Neural progenitor cell (in vitro differentiated cells): ENCODE measurements at regions not wholly inside any gene's neighbourhood (a gene's known extent, or its start where the extent isn't known, plus 50 kb on each side); places are given as distances from the start of the nearest gene placed in this dataset.
"Not testable (repeated sequence)": the region's sequence is repeated elsewhere in the genome, so short reads cannot be mapped to it uniquely, and the experiment has no call there.

Experiments
- DNase-seq: peaks from one replicate; pipeline ENCODE4 v3.0.0-alpha.2; 2016; ENCODE audit warnings: low spot score
- H2AFZ ChIP-seq: fragments of 200-600 bp; sonication (generic); replicated peaks from 2 replicates; pipeline ENCODE4 v1.6.1; 2016; ENCODE audit warnings: antibody characterized with exemption
- H3F3A ChIP-seq: fragments of 200-600 bp; sonication (generic); 2 replicates; pipeline ENCODE4 v1.6.1; 2016; ENCODE audit warnings: antibody characterized with exemption, low read depth
- H3K27ac ChIP-seq: fragments of 200-600 bp; sonication (generic); 2 replicates; pipeline ENCODE4 v1.5.1; 2016; ENCODE audit warnings: mild to moderate bottlenecking
- H3K27me3 ChIP-seq: fragments of 200-600 bp; sonication (generic); 2 replicates; pipeline ENCODE4 v1.6.1; 2016; ENCODE audit warnings: mild to moderate bottlenecking, moderate library complexity
- H3K36me3 ChIP-seq: fragments of 200-600 bp; sonication (generic); 2 replicates; pipeline ENCODE4 v1.5.1; 2016
- H3K4me1 ChIP-seq: fragments of 200-600 bp; sonication (generic); 2 replicates; pipeline ENCODE4 v1.6.1; 2016; ENCODE audit warnings: mixed run types
- H3K4me2 ChIP-seq: fragments of 200-600 bp; sonication (generic); 2 replicates; pipeline ENCODE4 v1.6.1; 2016
- H3K4me3 ChIP-seq: fragments of 200-600 bp; sonication (generic); 2 replicates; pipeline ENCODE4 v1.5.1; 2016
- H3K79me2 ChIP-seq: fragments of 200-600 bp; sonication (generic); 2 replicates; pipeline ENCODE4 v1.6.1; 2016; ENCODE audit warnings: low read depth
- H3K9ac ChIP-seq: fragments of 200-600 bp; sonication (generic); 2 replicates; pipeline ENCODE4 v1.6.1; 2016
- H3K9me3 ChIP-seq: fragments of 200-600 bp; sonication (generic); 2 replicates; pipeline ENCODE4 v1.5.1; 2016; ENCODE audit warnings: low read depth
- H4K20me1 ChIP-seq: fragments of 200-600 bp; sonication (generic); 2 replicates; pipeline ENCODE4 v1.6.1; 2016; ENCODE audit warnings: low read depth
- H3K27ac Mint-ChIP-seq: 3 replicates; pipeline ENCODE4 v1.8.0; 2021; ENCODE audit warnings: mixed read lengths
- H3K27me3 Mint-ChIP-seq: 2 replicates; pipeline ENCODE4 v1.8.0; 2022; ENCODE audit warnings: low read depth, mild to moderate bottlenecking, inconsistent platforms, moderate library complexity, mixed read lengths; ENCODE audit not compliant: insufficient read depth
- H3K36me3 Mint-ChIP-seq: 3 replicates; pipeline ENCODE4 v1.8.0; 2021; ENCODE audit warnings: mixed read lengths
- H3K4me1 Mint-ChIP-seq: 3 replicates; pipeline ENCODE4 v1.8.0; 2021; ENCODE audit warnings: mixed read lengths
- H3K4me3 Mint-ChIP-seq: 3 replicates; pipeline ENCODE4 v1.8.0; 2021; ENCODE audit warnings: mild to moderate bottlenecking, moderate library complexity, mixed read lengths
- H3K9me3 Mint-ChIP-seq: 3 replicates; pipeline ENCODE4 v1.8.0; 2020; ENCODE audit warnings: mixed read lengths
- EZH2 ChIP-seq: fragments of 200-600 bp; sonication (generic); IDR thresholded peaks from 2 replicates; pipeline ENCODE4 v1.6.1; 2017; ENCODE audit warnings: antibody characterized with exemption, mild to moderate bottlenecking, moderate library complexity
- EZH2phosphoT487 ChIP-seq: fragments of 200-600 bp; sonication (generic); IDR thresholded peaks from 2 replicates; pipeline ENCODE4 v1.6.1; 2017; ENCODE audit warnings: antibody characterized with exemption
- TF ChIP-seq, protein P1 (sequence below): fragments of 200-600 bp; sonication (generic); IDR thresholded peaks from 2 replicates; pipeline ENCODE4 v1.5.1; 2017; ENCODE audit warnings: antibody characterized with exemption, mild to moderate bottlenecking

DNA sequence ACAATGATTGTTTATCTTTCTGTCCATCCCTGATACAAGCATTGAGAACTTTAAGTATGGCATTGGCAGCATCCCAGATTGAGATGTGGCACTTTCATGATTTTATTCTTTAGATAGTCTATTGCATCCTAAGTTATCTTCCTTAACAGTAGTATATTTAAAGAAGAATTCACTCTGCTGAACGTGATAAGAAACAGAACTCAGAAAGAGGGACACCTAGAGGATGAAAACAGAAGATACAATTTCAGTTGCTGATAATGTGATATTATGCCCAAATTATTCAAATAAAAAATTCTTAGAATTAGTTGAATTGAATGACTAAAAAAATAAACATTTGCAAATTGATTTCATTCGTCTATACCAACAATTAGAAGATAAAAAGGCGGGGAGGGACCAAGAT lies 218.1 kb upstream of the DMRTA1 start:
- H3K4me1 ChIP-seq = no peaks in the 10 kb centered on the region
- Mint-ChIP-seq H3K4me3 (no peak overlapping the region), H3K27ac (no peak overlapping the region), H3K36me3 (no peaks in the 10 kb centered on the region), H3K4me1 (no peaks in the 10 kb centered on the region), H3K9me3 (peaks cover 25% of the 10 kb centered on the region), H3K27me3 (no peaks in the 10 kb centered on the region)
- no peak overlapping the region for H2AFZ ChIP-seq
- H3K9ac ChIP-seq = no peak overlapping the region
- no peaks in the 10 kb centered on the region for H3K9me3 ChIP-seq
- no peaks in the 10 kb centered on the region for H3K36me3 ChIP-seq
- TF ChIP-seq EZH2 = no peak
- TF ChIP-seq, protein P1, sequence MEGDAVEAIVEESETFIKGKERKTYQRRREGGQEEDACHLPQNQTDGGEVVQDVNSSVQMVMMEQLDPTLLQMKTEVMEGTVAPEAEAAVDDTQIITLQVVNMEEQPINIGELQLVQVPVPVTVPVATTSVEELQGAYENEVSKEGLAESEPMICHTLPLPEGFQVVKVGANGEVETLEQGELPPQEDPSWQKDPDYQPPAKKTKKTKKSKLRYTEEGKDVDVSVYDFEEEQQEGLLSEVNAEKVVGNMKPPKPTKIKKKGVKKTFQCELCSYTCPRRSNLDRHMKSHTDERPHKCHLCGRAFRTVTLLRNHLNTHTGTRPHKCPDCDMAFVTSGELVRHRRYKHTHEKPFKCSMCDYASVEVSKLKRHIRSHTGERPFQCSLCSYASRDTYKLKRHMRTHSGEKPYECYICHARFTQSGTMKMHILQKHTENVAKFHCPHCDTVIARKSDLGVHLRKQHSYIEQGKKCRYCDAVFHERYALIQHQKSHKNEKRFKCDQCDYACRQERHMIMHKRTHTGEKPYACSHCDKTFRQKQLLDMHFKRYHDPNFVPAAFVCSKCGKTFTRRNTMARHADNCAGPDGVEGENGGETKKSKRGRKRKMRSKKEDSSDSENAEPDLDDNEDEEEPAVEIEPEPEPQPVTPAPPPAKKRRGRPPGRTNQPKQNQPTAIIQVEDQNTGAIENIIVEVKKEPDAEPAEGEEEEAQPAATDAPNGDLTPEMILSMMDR = peak; percentile 32
- no peak overlapping the region for H3K4me2 ChIP-seq
- H3K4me3 ChIP-seq = no peak overlapping the region
- H3K27me3 ChIP-seq = no peaks in the 10 kb centered on the region
- DNase-seq = no peak
- no peak overlapping the region for H3K27ac ChIP-seq
- no peaks in the 10 kb centered on the region for H4K20me1 ChIP-seq
- H3F3A ChIP-seq = no peaks in the 10 kb centered on the region
- no peaks in the 10 kb centered on the region for H3K79me2 ChIP-seq

GRCh38 chr9:22229069-22229468 lies 217.6 kb upstream of the DMRTA1 start:
- no peaks in the 10 kb centered on the region for H3F3A ChIP-seq
- TF ChIP-seq EZH2phosphoT487 = no peak
- TF ChIP-seq, protein P1 = no peak
- TF ChIP-seq EZH2 = no peak
- Mint-ChIP-seq H3K9me3 (peaks cover 26% of the 10 kb centered on the region), H3K27me3 (no peaks in the 10 kb centered on the region), H3K4me3 (no peak overlapping the region), H3K36me3 (no peaks in the 10 kb centered on the region), H3K27ac (no peak overlapping the region), H3K4me1 (no peaks in the 10 kb centered on the region)
- no peaks in the 10 kb centered on the region for H3K9me3 ChIP-seq
- no peaks in the 10 kb centered on the region for H3K4me1 ChIP-seq
- no peaks in the 10 kb centered on the region for H4K20me1 ChIP-seq
- no peaks in the 10 kb centered on the region for H3K79me2 ChIP-seq
- no peaks in the 10 kb centered on the region for H3K36me3 ChIP-seq
- H3K9ac ChIP-seq = no peak overlapping the region
- H2AFZ ChIP-seq = no peak overlapping the region
- no peak overlapping the region for H3K4me2 ChIP-seq
- no peak overlapping the region for H3K27ac ChIP-seq
- H3K27me3 ChIP-seq = no peaks in the 10 kb centered on the region
- H3K4me3 ChIP-seq = no peak overlapping the region
- DNase-seq = no peak

GRCh38 chr9:22231309-22231708 lies 215.3 kb upstream of the DMRTA1 start:
- H3K4me3 Mint-ChIP-seq, H3K9me3 ChIP-seq, H3K36me3 ChIP-seq, H4K20me1 ChIP-seq, H3K27me3 ChIP-seq, H3K27ac ChIP-seq, H3K79me2 ChIP-seq, H3K4me3 ChIP-seq, H2AFZ ChIP-seq, H3K27me3 Mint-ChIP-seq, H3K36me3 Mint-ChIP-seq, H3K4me1 ChIP-seq, H3F3A ChIP-seq, DNase-seq, H3K9ac ChIP-seq, H3K4me1 Mint-ChIP-seq, H3K4me2 ChIP-seq, H3K27ac Mint-ChIP-seq: not testable (repeated sequence)
- peaks cover 17% of the 10 kb centered on the region for H3K9me3 Mint-ChIP-seq

GRCh38 chr9:22232971-22233370 lies 213.7 kb upstream of the DMRTA1 start:
- no peaks in the 10 kb centered on the region for H3K27me3 Mint-ChIP-seq
- Histone ChIP-seq H3F3A (no peaks in the 10 kb centered on the region), H3K79me2 (no peaks in the 10 kb centered on the region), H3K9ac (no peak overlapping the region), H3K4me3 (no peak overlapping the region), H3K27ac (no peak overlapping the region), H4K20me1 (no peaks in the 10 kb centered on the region), H3K4me2 (no peak overlapping the region), H3K9me3 (no peaks in the 10 kb centered on the region), H3K36me3 (no peaks in the 10 kb centered on the region), H3K4me1 (no peaks in the 10 kb centered on the region), H2AFZ (no peak overlapping the region), H3K27me3 (no peaks in the 10 kb centered on the region)
- H3K4me1 Mint-ChIP-seq = peaks cover 5% of the 10 kb centered on the region
- H3K36me3 Mint-ChIP-seq = no peaks in the 10 kb centered on the region
- H3K4me3 Mint-ChIP-seq = no peak overlapping the region
- no peak for DNase-seq
- H3K27ac Mint-ChIP-seq = no peak overlapping the region
- no peak for TF ChIP-seq EZH2
- no peak for TF ChIP-seq EZH2phosphoT487
- TF ChIP-seq, protein P1 = no peak
- peaks cover 17% of the 10 kb centered on the region for H3K9me3 Mint-ChIP-seq
